ENCODE measurements at regions not wholly inside any gene's neighbourhood (a gene's known extent, or its start where the extent isn't known, plus 50 kb on each side); places are given as distances from the start of the nearest gene placed in this dataset.

- H3K27ac ChIP-seq (ENCODE audit: low read length) = no peak overlapping the region
- no peaks in the 10 kb centered on the region for H3K36me3 ChIP-seq (replicated peaks; ENCODE audit: low read depth, low read length)
- TF ChIP-seq CTCF (IDR thresholded peaks at IDR 0.05; ENCODE audit: low read depth, low read length) (no peak), EZH2phosphoT487 (IDR thresholded peaks at IDR 0.05; ENCODE audit: low read depth) (no peak)
- H3K27me3 ChIP-seq (ENCODE audit: low read depth, low read length) = no peaks in the 10 kb centered on the region
- H2AFZ ChIP-seq (ENCODE audit: low read depth, low read length) = no peak overlapping the region
- no peak overlapping the region for H3K9ac ChIP-seq (ENCODE audit: low read length)
- H3K4me2 ChIP-seq (ENCODE audit: low read length) = no peak overlapping the region
- no peaks in the 10 kb centered on the region for H3K79me2 ChIP-seq (ENCODE audit: low read length)
- no peaks in the 10 kb centered on the region for H3K9me3 ChIP-seq (ENCODE audit: insufficient read depth, low read length)
- H4K20me1 ChIP-seq (ENCODE audit: insufficient read depth, low read length) = no peaks in the 10 kb centered on the region
- peaks cover 19% of the 10 kb centered on the region for H3K4me1 ChIP-seq (ENCODE audit: low read length)
- H3K4me3 ChIP-seq (ENCODE audit: low read length) = no peak overlapping the region
These were observed 209.5 kb upstream of the GALNT2 start for GRCh38 chr1:229857585-229857984.

GRCh38 chr1:229859026-229859425 lies 208.0 kb upstream of the GALNT2 start:
- Histone ChIP-seq H3K4me1 (ENCODE audit: low read length) (peaks cover 19% of the 10 kb centered on the region), H3K9ac (ENCODE audit: low read length) (no peak overlapping the region), H3K9me3 (ENCODE audit: insufficient read depth, low read length) (no peaks in the 10 kb centered on the region), H3K4me2 (ENCODE audit: low read length) (no peak overlapping the region), H3K27me3 (ENCODE audit: low read depth, low read length) (0 out of 2 replicates have a peak, but pooled peaks cover under 1% of the 10 kb centered on the region), H3K36me3 (replicated peaks; ENCODE audit: low read depth, low read length) (no peaks in the 10 kb centered on the region), H4K20me1 (ENCODE audit: insufficient read depth, low read length) (no peaks in the 10 kb centered on the region), H3K79me2 (ENCODE audit: low read length) (no peaks in the 10 kb centered on the region), H2AFZ (ENCODE audit: low read depth, low read length) (no peak overlapping the region), H3K4me3 (ENCODE audit: low read length) (no peak overlapping the region), H3K27ac (ENCODE audit: low read length) (no peak overlapping the region)
- TF ChIP-seq EZH2phosphoT487 (IDR thresholded peaks at IDR 0.05; ENCODE audit: low read depth) = no peak
- TF ChIP-seq CTCF (IDR thresholded peaks at IDR 0.05; ENCODE audit: low read depth, low read length) = no peak

DNA sequence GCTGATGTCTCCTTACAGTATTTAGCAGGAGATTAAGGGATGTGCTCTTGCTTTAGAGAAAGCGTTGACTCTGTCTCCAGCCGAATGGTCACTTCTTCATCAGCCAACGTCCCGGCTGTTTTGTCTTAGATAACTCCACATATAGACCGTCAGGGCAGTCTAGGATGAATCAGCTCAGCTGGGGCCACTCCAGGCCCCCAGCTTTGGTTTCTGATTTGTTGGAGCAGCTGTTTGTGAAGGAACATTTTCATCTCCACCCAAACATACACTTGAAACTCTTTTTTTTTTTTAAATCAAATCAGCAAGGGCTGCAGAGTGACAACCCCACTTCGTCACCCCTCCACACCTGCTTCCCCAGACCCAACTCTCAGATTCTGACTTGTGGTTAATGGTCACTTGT lies 206.1 kb upstream of the GALNT2 start:
- Histone ChIP-seq H3K79me2 (ENCODE audit: low read length) (no peaks in the 10 kb centered on the region), H3K36me3 (replicated peaks; ENCODE audit: low read depth, low read length) (no peaks in the 10 kb centered on the region), H3K9me3 (ENCODE audit: insufficient read depth, low read length) (no peaks in the 10 kb centered on the region), H3K27ac (ENCODE audit: low read length) (no peak overlapping the region), H4K20me1 (ENCODE audit: insufficient read depth, low read length) (no peaks in the 10 kb centered on the region), H3K4me3 (ENCODE audit: low read length) (no peak overlapping the region), H3K27me3 (ENCODE audit: low read depth, low read length) (0 out of 2 replicates have a peak, but pooled peaks cover 3% of the 10 kb centered on the region), H3K4me1 (ENCODE audit: low read length) (peaks cover 11% of the 10 kb centered on the region), H3K9ac (ENCODE audit: low read length) (no peak overlapping the region), H2AFZ (ENCODE audit: low read depth, low read length) (no peak overlapping the region), H3K4me2 (ENCODE audit: low read length) (no peak overlapping the region)
- no peak for TF ChIP-seq EZH2phosphoT487 (IDR thresholded peaks at IDR 0.05; ENCODE audit: low read depth)
- no peak for TF ChIP-seq CTCF (IDR thresholded peaks at IDR 0.05; ENCODE audit: low read depth, low read length)

- Histone ChIP-seq H3K9me3 (ENCODE audit: insufficient read depth, low read length) (no peaks in the 10 kb centered on the region), H2AFZ (ENCODE audit: low read depth, low read length) (no peak overlapping the region), H3K4me3 (ENCODE audit: low read length) (no peak overlapping the region), H3K9ac (ENCODE audit: low read length) (no peak overlapping the region), H3K4me1 (ENCODE audit: low read length) (no peaks in the 10 kb centered on the region), H3K36me3 (replicated peaks; ENCODE audit: low read depth, low read length) (no peaks in the 10 kb centered on the region), H3K79me2 (ENCODE audit: low read length) (no peaks in the 10 kb centered on the region), H4K20me1 (ENCODE audit: insufficient read depth, low read length) (no peaks in the 10 kb centered on the region), H3K27me3 (ENCODE audit: low read depth, low read length) (peaks cover 4% of the 10 kb centered on the region; the same call in 1 of the 2 replicates), H3K4me2 (ENCODE audit: low read length) (no peak overlapping the region), H3K27ac (ENCODE audit: low read length) (no peak overlapping the region)
- TF ChIP-seq CTCF (IDR thresholded peaks at IDR 0.05; ENCODE audit: low read depth, low read length) = no peak
- no peak for TF ChIP-seq EZH2phosphoT487 (IDR thresholded peaks at IDR 0.05; ENCODE audit: low read depth)
These were observed 204.8 kb upstream of the GALNT2 start for GRCh38 chr1:229862017-229862774.

All from OCI-LY3 (cell line).